ENCODE measurements at regions not wholly inside any gene's neighbourhood (a gene's known extent, or its start where the extent isn't known, plus 50 kb on each side); places are given as distances from the start of the nearest gene placed in this dataset.
"Not testable (repeated sequence)": the region's sequence is repeated elsewhere in the genome, so short reads cannot be mapped to it uniquely, and the experiment has no call there.

- DNase-seq (ENCODE audit: extremely low spot score in 2 of 2) = no peak
- Histone ChIP-seq H3K36me3 (no peaks in the 10 kb centered on the region), H3K27me3 (no peaks in the 10 kb centered on the region), H3K4me1 (peaks cover 14% of the 10 kb centered on the region), H3K27ac (no peak overlapping the region), H3K9me3 (no peaks in the 10 kb centered on the region), H3K4me3 (no peak overlapping the region)
- TF ChIP-seq POLR2AphosphoS5 (IDR thresholded peaks at IDR 0.05; ENCODE audit: insufficient read depth in 1 of 2, low read depth in 1 of 2) (no peak), POLR2A (IDR thresholded peaks at IDR 0.05) (no peak), CTCF (IDR thresholded peaks at IDR 0.05) (no peak)
- intact Hi-C loops (cut with DNase I) = no loop called here
Observed at GRCh38 chr2:21230140-21230539, 106.4 kb downstream of the TDRD15 start.

GRCh38 chr2:21231985-21232384, 108.2 kb downstream of the TDRD15 start:
- H3K27me3 ChIP-seq = no peaks in the 10 kb centered on the region
- no peak overlapping the region for H3K4me3 ChIP-seq
- H3K9me3 ChIP-seq = no peaks in the 10 kb centered on the region
- no peaks in the 10 kb centered on the region for H3K36me3 ChIP-seq
- DNase-seq (ENCODE audit: extremely low spot score in 2 of 2) = no peak
- peaks cover 14% of the 10 kb centered on the region for H3K4me1 ChIP-seq
- no peak for TF ChIP-seq CTCF (IDR thresholded peaks at IDR 0.05)
- TF ChIP-seq POLR2AphosphoS5 (IDR thresholded peaks at IDR 0.05; ENCODE audit: insufficient read depth in 1 of 2, low read depth in 1 of 2) = no peak
- no peak for TF ChIP-seq POLR2A (IDR thresholded peaks at IDR 0.05)
- no peak overlapping the region for H3K27ac ChIP-seq
- intact Hi-C loops (cut with DNase I) = no loop called here

GRCh38 chr2:21233194-21233593, 109.4 kb downstream of the TDRD15 start:
- TF ChIP-seq CTCF (IDR thresholded peaks at IDR 0.05) (no peak), POLR2AphosphoS5 (IDR thresholded peaks at IDR 0.05; ENCODE audit: insufficient read depth in 1 of 2, low read depth in 1 of 2) (no peak), POLR2A (IDR thresholded peaks at IDR 0.05) (no peak)
- no peaks in the 10 kb centered on the region for H3K36me3 ChIP-seq

GRCh38 chr2:21234001-21234400, 110.2 kb downstream of the TDRD15 start:
- DNase-seq (ENCODE audit: extremely low spot score in 2 of 2) = no peak
- Histone ChIP-seq H3K27me3 (no peaks in the 10 kb centered on the region), H3K27ac (no peak overlapping the region), H3K4me1 (peaks cover 7% of the 10 kb centered on the region), H3K4me3 (no peak overlapping the region), H3K36me3 (no peaks in the 10 kb centered on the region), H3K9me3 (no peaks in the 10 kb centered on the region)
- intact Hi-C loops (cut with DNase I) = no loop called here
- TF ChIP-seq CTCF (IDR thresholded peaks at IDR 0.05) (no peak), POLR2A (IDR thresholded peaks at IDR 0.05) (no peak), POLR2AphosphoS5 (IDR thresholded peaks at IDR 0.05; ENCODE audit: insufficient read depth in 1 of 2, low read depth in 1 of 2) (no peak)

More at GRCh38 chr2:21233194-21233593, 109.4 kb downstream of the TDRD15 start:
- Histone ChIP-seq H3K4me1 (peaks cover 14% of the 10 kb centered on the region), H3K4me3 (no peak overlapping the region), H3K27me3 (no peaks in the 10 kb centered on the region), H3K9me3 (no peaks in the 10 kb centered on the region), H3K27ac (no peak overlapping the region)
- intact Hi-C loops (cut with DNase I) = no loop called here
- DNase-seq (ENCODE audit: extremely low spot score in 2 of 2) = no peak

- no peak for TF ChIP-seq CTCF (IDR thresholded peaks at IDR 0.05)
- no peak for TF ChIP-seq POLR2A (IDR thresholded peaks at IDR 0.05)
- no peak for TF ChIP-seq POLR2AphosphoS5 (IDR thresholded peaks at IDR 0.05; ENCODE audit: insufficient read depth in 1 of 2, low read depth in 1 of 2)
- DNase-seq (ENCODE audit: extremely low spot score in 2 of 2) = no peak
- intact Hi-C loops (cut with DNase I) = no loop called here
Observed at GRCh38 chr2:21234464-21235120, 110.8 kb downstream of the TDRD15 start.

GRCh38 chr2:21239749-21240148, 116.0 kb downstream of the TDRD15 start:
- intact Hi-C loops (cut with DNase I); H3K27me3 ChIP-seq; H3K27ac ChIP-seq; H3K9me3 ChIP-seq; DNase-seq (ENCODE audit: extremely low spot score in 2 of 2); H3K4me3 ChIP-seq; H3K4me1 ChIP-seq; H3K36me3 ChIP-seq: not testable (repeated sequence)

More at GRCh38 chr2:21234464-21235120, 110.8 kb downstream of the TDRD15 start:
- no peaks in the 10 kb centered on the region for H3K9me3 ChIP-seq
- H3K4me3 ChIP-seq = no peak overlapping the region
- peaks cover under 1% of the 10 kb centered on the region for H3K4me1 ChIP-seq
- no peaks in the 10 kb centered on the region for H3K36me3 ChIP-seq
- no peaks in the 10 kb centered on the region for H3K27me3 ChIP-seq
- no peak overlapping the region for H3K27ac ChIP-seq

Data from vagina (tissue), 2 donors.